ENCODE measurements at regions not wholly inside any gene's neighbourhood (a gene's known extent, or its start where the extent isn't known, plus 50 kb on each side); places are given as distances from the start of the nearest gene placed in this dataset.
"Not testable (repeated sequence)": the region's sequence is repeated elsewhere in the genome, so short reads cannot be mapped to it uniquely, and the experiment has no call there.

- DNase-seq, result not testable (repeated sequence)
Observed at GRCh38 chrX:5289949-5290348, 938.7 kb downstream of the NLGN4X start.

GRCh38 chrX:5278908-5279307, 949.8 kb downstream of the NLGN4X start:
- DNase-seq, result no peak

- no peak for DNase-seq
Observed at GRCh38 chrX:5265324-5265850, 963.3 kb downstream of the NLGN4X start.

- no peak for DNase-seq
Observed at GRCh38 chrX:5250106-5250505, 978.6 kb downstream of the NLGN4X start.

GRCh38 chrX:5242091-5242790, 986.4 kb downstream of the NLGN4X start:
- DNase-seq, result no peak

- no peak for DNase-seq
Observed at GRCh38 chrX:5236749-5237148, 991.9 kb downstream of the NLGN4X start.

- DNase-seq, result no peak
Observed at GRCh38 chrX:5236096-5236495, 992.6 kb downstream of the NLGN4X start.

GRCh38 chrX:5233830-5234229, 994.8 kb downstream of the NLGN4X start:
- DNase-seq, result no peak

GRCh38 chrX:5220421-5220820, 1008.2 kb downstream of the NLGN4X start:
- DNase-seq, result no peak

GRCh38 chrX:5194806-5195205, 1033.9 kb downstream of the NLGN4X start:
- DNase-seq, result no peak

GRCh38 chrX:5180135-5180741, 1048.4 kb downstream of the NLGN4X start:
- no peak for DNase-seq

- DNase-seq, result no peak
Observed at GRCh38 chrX:5176766-5177165, 1051.9 kb downstream of the NLGN4X start.

- no peak for DNase-seq
Observed at GRCh38 chrX:5163663-5164062, 1065.0 kb downstream of the NLGN4X start.

- DNase-seq, result no peak
Observed at GRCh38 chrX:5155301-5155700, 1073.4 kb downstream of the NLGN4X start.

GRCh38 chrX:5145957-5146356, 1082.7 kb downstream of the NLGN4X start:
- no peak for DNase-seq

- DNase-seq, result no peak
Observed at GRCh38 chrX:5142644-5143043, 1086.0 kb downstream of the NLGN4X start.

GRCh38 chrX:5122181-5122678, 1106.4 kb downstream of the NLGN4X start:
- no peak for DNase-seq

- DNase-seq, result no peak
Observed at GRCh38 chrX:5117816-5118215, 1110.9 kb downstream of the NLGN4X start.

GRCh38 chrX:5113128-5113527, 1115.5 kb downstream of the NLGN4X start:
- no peak for DNase-seq

GRCh38 chrX:5100004-5100403, 1128.7 kb downstream of the NLGN4X start:
- DNase-seq, result no peak

- DNase-seq, result no peak
Observed at GRCh38 chrX:5086388-5086787, 1142.3 kb downstream of the NLGN4X start.

- DNase-seq, result no peak
Observed at GRCh38 chrX:5084279-5084678, 1144.4 kb downstream of the NLGN4X start.

- DNase-seq, result no peak
Observed at GRCh38 chrX:5082705-5083104, 1146.0 kb downstream of the NLGN4X start.

- no peak for DNase-seq
Observed at GRCh38 chrX:5080791-5081190, 1147.9 kb downstream of the NLGN4X start.

Measured in activated effector memory CD4-positive, alpha-beta T cell treated with Interleukin-2 at 50 U/mL for 16 hours (primary cell).